ENCODE measurements at regions not wholly inside any gene's neighbourhood (a gene's known extent, or its start where the extent isn't known, plus 50 kb on each side); places are given as distances from the start of the nearest gene placed in this dataset.
A peak's percentile ranks its signal among the peaks of the same experiment; 100 is the strongest.

GRCh38 chr2:196452758-196453157, 186.8 kb upstream of the CCDC150 start:
- ATAC-seq (no peak), DNase-seq (no peak)
- intact Hi-C loops (cut with micrococcal nuclease) = loop anchor here (5.0 kb wide), 1 partner anchor 155 kb away; no protein-coding TSS in a partner anchor

- intact Hi-C loops (cut with micrococcal nuclease) = loop anchor here (5.0 kb wide), 1 partner anchor 156 kb away; no protein-coding TSS in a partner anchor
- peak; percentile 71 for ATAC-seq
These were observed 185.9 kb upstream of the CCDC150 start for GRCh38 chr2:196453613-196454047.

GRCh38 chr2:196454492-196454891, 185.0 kb upstream of the CCDC150 start:
- no peak for ATAC-seq
- intact Hi-C loops (cut with micrococcal nuclease) = loop anchor here (5.0 kb wide), 1 partner anchor 157 kb away; no protein-coding TSS in a partner anchor

More at GRCh38 chr2:196453613-196454047, 185.9 kb upstream of the CCDC150 start:
- DNase-seq = no peak

GRCh38 chr2:196459539-196459938, 180.0 kb upstream of the CCDC150 start:
- DNase-seq = no peak
- no peak for ATAC-seq
- intact Hi-C loops (cut with micrococcal nuclease) = no loop called here

More at GRCh38 chr2:196454492-196454891, 185.0 kb upstream of the CCDC150 start:
- DNase-seq = no peak

- intact Hi-C loops (cut with micrococcal nuclease) = no loop called here
- ATAC-seq (no peak), DNase-seq (no peak)
These were observed 175.8 kb upstream of the CCDC150 start for GRCh38 chr2:196463706-196464105.

- DNase-seq = no peak
- ATAC-seq = no peak
- intact Hi-C loops (cut with micrococcal nuclease) = no loop called here
These were observed 175.2 kb upstream of the CCDC150 start for GRCh38 chr2:196464311-196464710.

GRCh38 chr2:196466581-196466980, 172.9 kb upstream of the CCDC150 start:
- ATAC-seq = no peak
- DNase-seq = no peak
- intact Hi-C loops (cut with micrococcal nuclease) = no loop called here

- intact Hi-C loops (cut with micrococcal nuclease) = no loop called here
- no peak for ATAC-seq
- DNase-seq = no peak
These were observed 171.1 kb upstream of the CCDC150 start for GRCh38 chr2:196468394-196468793.

GRCh38 chr2:196473617-196474016, 165.9 kb upstream of the CCDC150 start:
- no peak for DNase-seq
- ATAC-seq = peak; percentile 97
- intact Hi-C loops (cut with micrococcal nuclease) = no loop called here

- no peak for DNase-seq
- no peak for ATAC-seq
- intact Hi-C loops (cut with micrococcal nuclease) = no loop called here
These were observed 163.9 kb upstream of the CCDC150 start for GRCh38 chr2:196475611-196476010.

- intact Hi-C loops (cut with micrococcal nuclease) = no loop called here
- DNase-seq = no peak
- ATAC-seq = peak; percentile 59
These were observed 160.9 kb upstream of the CCDC150 start for GRCh38 chr2:196478588-196478987.

- ATAC-seq = no peak
- intact Hi-C loops (cut with micrococcal nuclease) = no loop called here
- DNase-seq = no peak
These were observed 160.2 kb upstream of the CCDC150 start for GRCh38 chr2:196479350-196479749.

- ATAC-seq (no peak), DNase-seq (no peak)
- intact Hi-C loops (cut with micrococcal nuclease) = no loop called here
These were observed 158.7 kb upstream of the CCDC150 start for GRCh38 chr2:196480653-196481323.

- intact Hi-C loops (cut with micrococcal nuclease) = no loop called here
- no peak for DNase-seq
- no peak for ATAC-seq
These were observed 158.2 kb upstream of the CCDC150 start for GRCh38 chr2:196481324-196481697.

- intact Hi-C loops (cut with micrococcal nuclease) = no loop called here
These were observed 157.1 kb upstream of the CCDC150 start for GRCh38 chr2:196482119-196483065.

GRCh38 chr2:196486146-196486545, 153.4 kb upstream of the CCDC150 start:
- intact Hi-C loops (cut with micrococcal nuclease) = no loop called here
- no peak for DNase-seq
- ATAC-seq = peak; percentile 76

More at GRCh38 chr2:196482119-196483065, 157.1 kb upstream of the CCDC150 start:
- DNase-seq = no peak
- peak; percentile 39 for ATAC-seq

- intact Hi-C loops (cut with micrococcal nuclease) = no loop called here
- peak; percentile 56 for ATAC-seq
- no peak for DNase-seq
These were observed 152.1 kb upstream of the CCDC150 start for GRCh38 chr2:196487417-196487816.

GRCh38 chr2:196489371-196489770, 150.1 kb upstream of the CCDC150 start:
- intact Hi-C loops (cut with micrococcal nuclease) = no loop called here
- ATAC-seq = no peak
- DNase-seq = no peak

GRCh38 chr2:196492946-196493345, 146.6 kb upstream of the CCDC150 start:
- no peak for DNase-seq
- no peak for ATAC-seq
- intact Hi-C loops (cut with micrococcal nuclease) = no loop called here

- ATAC-seq (no peak), DNase-seq (no peak)
- intact Hi-C loops (cut with micrococcal nuclease) = no loop called here
These were observed 140.6 kb upstream of the CCDC150 start for GRCh38 chr2:196498962-196499361.
